ENCODE measurements at regions not wholly inside any gene's neighbourhood (a gene's known extent, or its start where the extent isn't known, plus 50 kb on each side); places are given as distances from the start of the nearest gene placed in this dataset.

DNA sequence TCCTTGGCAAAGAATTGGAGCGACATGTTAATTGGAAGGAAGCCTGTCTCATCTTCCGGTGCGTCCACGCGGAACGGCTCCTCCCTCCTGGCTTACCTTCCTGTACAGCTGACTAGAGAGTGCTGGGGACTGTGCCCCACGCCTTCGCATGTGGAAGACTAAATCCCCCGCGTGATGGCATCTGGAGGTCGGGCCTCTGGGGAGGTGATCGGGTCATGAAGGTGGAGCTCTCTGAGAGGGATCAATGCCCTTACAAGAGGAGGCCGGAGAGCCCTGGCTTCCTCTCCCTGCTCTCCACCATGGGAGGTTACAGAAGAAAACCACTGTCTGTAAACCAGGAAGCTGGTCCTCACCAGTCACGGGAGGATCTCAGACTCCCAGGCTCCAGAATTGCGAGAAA, 104.1 kb upstream of the OTOS start:
- intact Hi-C loops (cut with DNase I) = no loop called here
- TF ChIP-seq, protein P1, sequence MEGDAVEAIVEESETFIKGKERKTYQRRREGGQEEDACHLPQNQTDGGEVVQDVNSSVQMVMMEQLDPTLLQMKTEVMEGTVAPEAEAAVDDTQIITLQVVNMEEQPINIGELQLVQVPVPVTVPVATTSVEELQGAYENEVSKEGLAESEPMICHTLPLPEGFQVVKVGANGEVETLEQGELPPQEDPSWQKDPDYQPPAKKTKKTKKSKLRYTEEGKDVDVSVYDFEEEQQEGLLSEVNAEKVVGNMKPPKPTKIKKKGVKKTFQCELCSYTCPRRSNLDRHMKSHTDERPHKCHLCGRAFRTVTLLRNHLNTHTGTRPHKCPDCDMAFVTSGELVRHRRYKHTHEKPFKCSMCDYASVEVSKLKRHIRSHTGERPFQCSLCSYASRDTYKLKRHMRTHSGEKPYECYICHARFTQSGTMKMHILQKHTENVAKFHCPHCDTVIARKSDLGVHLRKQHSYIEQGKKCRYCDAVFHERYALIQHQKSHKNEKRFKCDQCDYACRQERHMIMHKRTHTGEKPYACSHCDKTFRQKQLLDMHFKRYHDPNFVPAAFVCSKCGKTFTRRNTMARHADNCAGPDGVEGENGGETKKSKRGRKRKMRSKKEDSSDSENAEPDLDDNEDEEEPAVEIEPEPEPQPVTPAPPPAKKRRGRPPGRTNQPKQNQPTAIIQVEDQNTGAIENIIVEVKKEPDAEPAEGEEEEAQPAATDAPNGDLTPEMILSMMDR (IDR thresholded peaks at IDR 0.05) = no peak
- Histone ChIP-seq H3K4me1 (no peaks in the 10 kb centered on the region), H3K4me3 (no peak overlapping the region), H3K27ac (peak overlapping the region; percentile 53), H3K9me3 (no peaks in the 10 kb centered on the region), H3K36me3 (ENCODE audit: insufficient read depth in 1 of 2, low read depth in 1 of 2) (no peaks in the 10 kb centered on the region), H3K27me3 (ENCODE audit: insufficient read depth in 3 of 3, low read length in 2 of 3) (no peaks in the 10 kb centered on the region)
- 45 to 61% (median 47%) methylated on average over 15 of the region's 15 CpGs for WGBS, 3 donors
- DNase-seq = peak in 1 of 2 donors; percentile 77
- peak in 2 of 4 donors; percentile 33 to 47 for ATAC-seq

DNA sequence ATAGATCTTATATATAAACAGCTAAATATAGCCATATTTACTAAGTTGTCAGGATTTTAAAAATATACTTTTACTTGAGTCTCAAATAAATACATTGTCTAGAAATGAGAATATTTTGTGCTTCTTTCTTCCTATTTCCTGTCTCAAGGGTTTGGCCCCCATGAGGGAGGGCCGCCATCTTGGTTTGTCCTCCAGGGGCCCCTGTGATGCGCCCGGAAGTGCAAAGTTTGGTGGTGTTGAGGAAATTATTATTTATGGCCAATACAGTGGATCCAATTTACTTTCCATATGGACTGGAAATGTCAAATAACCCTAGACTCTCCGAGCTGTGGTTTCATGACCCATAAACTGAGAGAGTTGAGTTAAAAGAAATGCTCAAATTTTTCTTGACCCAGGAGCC, 104.7 kb upstream of the OTOS start:
- no peak for ATAC-seq
- TF ChIP-seq, protein P1 (IDR thresholded peaks at IDR 0.05) = no peak
- no peaks in the 10 kb centered on the region for H3K36me3 ChIP-seq (ENCODE audit: insufficient read depth in 1 of 2, low read depth in 1 of 2)
- H3K27ac ChIP-seq = peak overlapping the region; percentile 53
- 84 to 86% (median 84%) methylated on average over 4 of the region's 4 CpGs for WGBS, 3 donors
- H3K4me1 ChIP-seq = peaks cover 4% of the 10 kb centered on the region
- intact Hi-C loops (cut with DNase I) = no loop called here
- no peaks in the 10 kb centered on the region for H3K27me3 ChIP-seq (ENCODE audit: insufficient read depth in 3 of 3, low read length in 2 of 3)
- H3K4me3 ChIP-seq = no peak overlapping the region
- DNase-seq = no peak
- H3K9me3 ChIP-seq = no peaks in the 10 kb centered on the region

DNA sequence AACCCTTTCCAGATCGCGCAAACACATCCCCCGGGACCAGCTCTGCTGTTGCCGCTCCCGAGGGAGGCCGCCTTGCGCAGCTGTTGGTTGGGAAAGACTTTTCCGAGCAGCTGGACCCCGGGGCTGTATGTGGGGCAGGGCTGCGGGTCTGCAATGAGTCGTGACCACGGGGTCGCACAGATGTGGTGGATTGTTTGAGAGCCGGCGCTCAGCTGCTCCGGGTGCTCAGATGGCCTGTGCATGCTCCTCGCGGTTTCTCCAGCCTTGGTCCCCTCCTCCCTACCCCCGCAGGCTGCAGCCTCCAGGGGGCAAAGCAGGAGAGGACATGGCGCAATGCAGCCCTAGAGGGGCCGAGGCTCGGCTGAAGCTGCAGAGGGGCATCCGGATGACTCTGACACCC, 105.2 kb upstream of the OTOS start:
- intact Hi-C loops (cut with DNase I) = no loop called here
- H3K27ac ChIP-seq = peak overlapping the region; percentile 23
- no peaks in the 10 kb centered on the region for H3K36me3 ChIP-seq (ENCODE audit: insufficient read depth in 1 of 2, low read depth in 1 of 2)
- peaks cover 9% of the 10 kb centered on the region for H3K4me1 ChIP-seq
- TF ChIP-seq, protein P1 (IDR thresholded peaks at IDR 0.05) = no peak
- WGBS, 3 donors = 39 to 55% (median 44%) methylated on average over 23 of the region's 23 CpGs
- H3K27me3 ChIP-seq (ENCODE audit: insufficient read depth in 3 of 3, low read length in 2 of 3) = no peaks in the 10 kb centered on the region
- ATAC-seq = peak; percentile 11 to 39 (median 26)
- H3K9me3 ChIP-seq = no peaks in the 10 kb centered on the region
- peak; percentile 49 to 89 for DNase-seq
- H3K4me3 ChIP-seq = no peak overlapping the region

DNA sequence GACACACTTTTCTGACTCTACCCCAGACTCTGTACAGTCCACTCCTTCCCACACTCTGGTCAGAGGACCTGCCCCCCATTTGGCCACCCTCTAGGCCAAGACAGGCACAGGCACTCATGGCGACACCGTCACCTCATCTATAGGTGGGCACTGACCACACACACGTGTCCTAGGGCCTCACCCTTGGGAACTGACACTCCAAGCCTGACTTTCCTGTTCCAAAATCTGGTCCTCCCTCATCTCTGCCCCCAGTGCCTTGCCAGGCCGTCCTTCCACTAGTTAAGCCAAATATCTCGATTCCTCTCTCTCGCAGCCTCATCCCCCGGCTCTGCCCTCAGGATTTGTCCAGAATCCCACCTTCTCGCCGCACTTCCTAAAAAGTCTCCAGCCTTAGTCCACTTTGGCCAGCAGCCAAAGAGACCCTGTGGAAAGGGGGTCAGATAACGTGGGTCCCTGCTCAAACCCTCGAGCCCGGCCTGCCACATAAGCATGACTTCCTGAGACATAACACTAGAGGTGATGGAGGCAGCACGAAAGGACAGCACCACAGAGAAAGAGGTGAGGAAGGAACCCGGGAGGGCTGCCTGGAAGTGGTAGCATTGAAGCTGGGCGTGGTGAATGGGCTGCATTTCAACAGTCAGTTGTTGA, 105.8 kb upstream of the OTOS start:
- Histone ChIP-seq H3K9me3 (no peaks in the 10 kb centered on the region), H3K27ac (peak overlapping the region; percentile 23), H3K4me1 (peaks cover 15% of the 10 kb centered on the region), H3K27me3 (ENCODE audit: insufficient read depth in 3 of 3, low read length in 2 of 3) (no peaks in the 10 kb centered on the region), H3K4me3 (no peak overlapping the region), H3K36me3 (ENCODE audit: insufficient read depth in 1 of 2, low read depth in 1 of 2) (no peaks in the 10 kb centered on the region)
- intact Hi-C loops (cut with DNase I) = no loop called here
- DNase-seq (no peak), ATAC-seq (no peak)
- WGBS, 3 donors = 89 to 92% (median 89%) methylated on average over 15 of the region's 15 CpGs
- TF ChIP-seq, protein P1 (IDR thresholded peaks at IDR 0.05) = no peak
